ELR (cell line): ENCODE measurements at regions not wholly inside any gene's neighbourhood (a gene's known extent, or its start where the extent isn't known, plus 50 kb on each side); places are given as distances from the start of the nearest gene placed in this dataset.
A peak's percentile ranks its signal among the peaks of the same experiment; 100 is the strongest.

Experiments used
- DNase-seq: peaks from one replicate; pipeline ENCODE4 v3.0.0-alpha.2; 2015; ENCODE audit warnings: low read depth

DNA sequence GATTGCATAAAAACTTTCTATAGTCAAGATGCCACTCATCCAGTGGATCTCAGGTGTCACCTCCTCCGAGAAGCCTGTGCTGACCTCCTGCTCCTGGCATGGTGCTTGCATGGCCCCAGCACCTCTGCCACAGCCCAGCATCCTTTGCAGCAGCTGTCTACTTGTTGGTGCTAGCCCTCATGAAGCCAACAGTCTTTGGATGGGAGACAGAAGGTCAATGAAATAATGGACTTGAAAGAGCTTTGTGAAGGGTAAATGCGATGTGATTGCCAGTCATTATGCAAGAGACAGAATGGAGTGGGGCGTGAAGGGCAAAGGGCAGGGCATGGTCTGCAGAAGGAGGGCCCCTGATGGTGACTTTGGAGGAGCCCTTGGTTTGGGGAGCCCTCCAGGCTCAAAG is 63.0 kb upstream of the CLMN start:
- DNase-seq: no peak

DNA sequence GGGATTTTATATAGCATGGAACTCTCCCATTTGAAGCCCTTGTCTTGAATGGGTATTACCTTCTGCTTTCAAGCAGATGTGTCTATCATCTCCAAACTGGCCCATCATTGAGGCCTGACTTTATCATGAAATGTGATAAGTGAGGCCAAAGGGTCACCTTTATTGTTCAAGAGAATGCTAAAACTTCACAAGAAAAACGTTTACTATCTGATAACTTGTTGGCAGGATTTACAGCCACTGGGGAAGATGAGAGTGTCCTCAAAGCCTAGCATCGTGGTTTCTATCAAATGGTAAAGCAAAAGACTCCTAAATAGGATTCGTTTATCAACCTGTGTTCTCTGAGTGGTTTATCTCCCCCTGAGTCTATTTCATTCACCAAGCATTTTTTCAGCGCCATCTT is 62.0 kb upstream of the CLMN start:
- DNase-seq: no peak

- DNase-seq: no peak
Measured at GRCh38 chr14:95380350-95381042, 60.8 kb upstream of the CLMN start.

DNA sequence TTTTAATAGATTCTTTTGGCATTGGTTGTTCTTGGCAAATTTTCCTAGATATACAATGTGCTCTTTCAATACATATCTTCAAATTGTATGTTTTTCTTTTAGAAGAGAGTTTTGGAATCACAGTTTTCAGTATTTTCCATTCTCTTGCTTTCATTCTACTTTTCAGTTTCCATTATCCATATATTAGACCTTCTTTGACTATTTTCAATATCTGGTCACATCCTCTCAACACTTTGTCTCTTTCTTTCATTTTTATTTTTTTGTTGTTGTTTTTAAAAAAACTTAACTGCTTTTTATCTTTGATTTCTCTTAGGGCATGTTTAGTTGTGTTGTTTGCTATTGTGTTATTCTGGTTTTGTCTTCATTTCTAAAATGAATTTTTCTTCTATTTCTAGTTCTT is 59.9 kb upstream of the CLMN start:
- peak; percentile 9 for DNase-seq

DNA sequence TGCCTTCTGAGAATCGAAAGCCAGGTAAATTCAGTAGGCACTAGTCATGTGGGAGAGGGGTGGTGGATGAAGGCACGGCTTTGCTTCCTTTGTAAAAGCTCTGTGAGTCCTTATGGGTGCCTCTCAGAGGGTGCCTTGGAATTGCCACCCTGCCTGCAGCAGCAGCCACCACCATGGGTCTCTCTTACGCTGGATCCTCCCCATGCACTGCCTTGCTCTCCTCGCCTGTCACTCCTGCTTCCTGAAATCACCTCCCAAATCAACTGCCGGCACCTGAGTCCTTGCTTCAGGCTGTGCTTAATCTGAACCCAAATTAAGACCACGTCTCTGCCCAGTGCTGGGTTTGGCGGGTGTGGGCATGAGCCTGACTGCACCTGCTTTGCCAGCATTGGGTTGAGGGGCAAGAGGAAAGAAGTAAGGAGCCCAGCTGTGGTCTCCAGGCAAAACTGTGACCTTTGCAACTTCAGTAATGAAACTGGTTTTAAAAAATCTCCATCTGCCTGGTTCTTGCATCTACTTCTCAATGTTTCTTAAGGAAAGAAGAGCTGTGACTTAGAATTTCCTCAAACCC is 55.9 kb upstream of the CLMN start:
- no peak for DNase-seq

- no peak for DNase-seq
Measured at GRCh38 chr14:95374239-95374997, 54.7 kb upstream of the CLMN start.

- DNase-seq: no peak
Measured at GRCh38 chr14:95370076-95370475, 50.4 kb upstream of the CLMN start.
